IPS DF 4.7 (cell line): ENCODE measurements at regions not wholly inside any gene's neighbourhood (a gene's known extent, or its start where the extent isn't known, plus 50 kb on each side); places are given as distances from the start of the nearest gene placed in this dataset.
A peak's percentile ranks its signal among the peaks of the same experiment; 100 is the strongest.

ENCODE experiments used
- DNase-seq: peaks from one replicate; pipeline ENCODE4 v3.0.0-alpha.2; 2013; ENCODE audit warnings: low spot score; ENCODE audit errors: extremely low read depth

GRCh38 chr16:61332461-61332860, 703.8 kb downstream of the CDH8 start:
- DNase-seq = no peak

GRCh38 chr16:61324044-61324443, 712.2 kb downstream of the CDH8 start:
- no peak for DNase-seq

DNA sequence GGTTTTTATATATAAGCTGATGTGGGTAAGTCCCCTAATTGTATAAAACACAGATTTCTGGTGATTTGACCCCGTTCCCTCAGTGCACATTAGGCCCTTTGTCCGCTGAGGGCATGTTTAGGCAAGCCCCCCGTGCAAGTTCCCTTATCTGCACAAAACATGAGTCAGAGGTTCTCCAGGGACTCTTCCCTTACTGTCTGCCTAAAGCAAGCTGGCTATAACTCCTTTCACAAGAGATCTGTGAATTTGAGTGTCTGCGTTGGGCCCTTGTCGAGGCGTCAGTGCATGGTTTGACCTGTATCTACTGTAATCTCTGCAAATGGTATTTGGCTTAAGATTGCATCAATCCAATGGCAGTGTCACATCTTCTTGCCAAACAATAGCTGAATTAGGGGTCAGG, 712.8 kb downstream of the CDH8 start:
- DNase-seq = no peak

GRCh38 chr16:61320791-61321190, 715.4 kb downstream of the CDH8 start:
- DNase-seq = no peak

DNA sequence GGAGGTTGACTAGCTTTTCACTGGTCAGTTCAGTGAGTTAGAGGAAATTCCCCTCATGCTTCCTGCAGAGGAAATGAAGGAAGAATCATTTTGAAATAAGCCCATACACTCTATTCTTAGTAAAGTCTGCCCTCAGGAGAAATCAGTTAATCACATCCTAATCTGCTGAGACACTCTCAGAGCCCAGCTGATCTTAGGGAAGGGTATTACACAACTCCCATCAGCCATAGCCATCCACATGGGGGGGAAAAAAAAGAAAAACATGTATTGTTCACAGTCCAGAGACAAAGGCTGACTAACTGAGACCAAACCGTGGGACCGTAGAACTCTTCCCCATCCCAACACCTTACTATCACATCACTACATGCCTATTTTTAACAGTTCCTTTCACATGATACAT, 722.3 kb downstream of the CDH8 start:
- DNase-seq = no peak

DNA sequence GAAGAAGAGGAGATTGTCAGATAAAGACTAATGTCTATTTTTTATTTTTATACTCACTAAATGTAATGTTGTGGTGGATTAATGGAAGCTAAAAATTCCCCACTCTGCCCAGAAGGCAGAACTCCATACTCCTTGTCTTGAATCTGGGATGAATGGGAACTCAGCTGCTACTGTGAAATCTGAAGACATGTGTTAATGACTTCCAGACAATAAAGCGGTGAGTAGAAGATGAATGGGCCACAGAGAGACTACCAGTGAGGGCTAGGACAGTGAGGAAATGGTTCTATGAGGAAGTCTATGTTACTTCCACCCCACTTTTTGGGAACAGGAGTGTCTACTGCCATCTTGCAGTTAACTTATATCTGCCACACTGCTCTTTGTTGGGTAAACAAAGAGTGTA, 726.9 kb downstream of the CDH8 start:
- no peak for DNase-seq

DNA sequence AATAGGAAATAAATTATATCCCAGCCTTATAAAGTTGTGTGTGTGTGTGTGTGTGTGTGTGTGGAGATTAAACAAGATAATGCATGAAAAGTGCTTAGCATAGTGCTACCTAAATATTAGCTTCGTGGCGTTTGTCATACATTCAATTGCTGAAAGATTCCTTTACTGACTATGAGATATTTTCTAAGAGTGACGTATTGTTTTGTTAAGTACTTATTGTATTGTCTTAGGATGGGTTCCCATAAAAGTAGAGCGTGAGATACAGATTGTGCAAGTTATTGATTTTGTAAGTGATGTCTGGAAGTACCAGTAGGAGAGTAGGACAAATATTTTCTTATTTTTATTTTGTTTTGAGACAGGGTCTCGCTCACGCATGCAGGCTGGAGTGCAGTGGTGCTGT, 730.0 kb downstream of the CDH8 start:
- no peak for DNase-seq

DNA sequence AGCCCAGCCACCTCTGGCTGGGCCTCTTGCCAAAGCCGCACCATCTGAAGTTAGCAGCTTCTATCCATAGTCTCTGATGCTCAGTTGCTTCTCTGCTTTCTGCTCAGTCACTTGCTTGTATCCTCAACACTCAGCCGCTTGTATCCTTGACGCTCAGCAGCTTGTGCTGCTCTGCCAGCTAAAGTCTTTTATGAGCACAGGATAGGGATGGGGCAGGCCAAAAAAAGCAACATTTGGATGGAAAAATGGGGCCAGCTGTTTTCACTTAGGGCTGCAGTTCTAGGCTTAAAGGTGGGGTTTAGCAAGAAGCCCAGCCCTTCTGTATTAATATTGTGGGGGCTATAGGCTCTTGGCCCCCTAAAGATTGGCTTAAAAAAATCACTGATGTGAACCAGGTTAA, 739.4 kb downstream of the CDH8 start:
- DNase-seq = no peak

- no peak for DNase-seq
Observed at GRCh38 chr16:61296305-61296704, 739.9 kb downstream of the CDH8 start.

GRCh38 chr16:61295311-61295710, 740.9 kb downstream of the CDH8 start:
- DNase-seq = no peak

DNA sequence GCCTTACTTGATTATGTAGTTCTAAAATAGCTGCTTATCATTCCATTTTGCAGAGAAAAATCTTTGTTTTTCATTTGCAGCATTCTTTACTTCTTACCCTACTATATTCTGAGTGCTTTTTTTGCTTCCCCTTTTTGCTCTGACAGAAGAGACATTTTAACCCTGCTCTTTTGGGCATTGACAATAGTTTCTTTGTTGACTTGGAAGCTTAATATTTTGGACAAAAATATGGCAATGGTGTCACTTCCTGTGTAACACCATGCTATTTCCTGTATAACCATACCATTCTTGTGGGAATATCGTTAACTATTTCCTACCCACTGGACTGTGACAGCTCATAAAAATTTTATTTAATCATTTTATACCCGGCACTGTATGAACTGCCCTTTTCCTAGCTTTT, 747.1 kb downstream of the CDH8 start:
- DNase-seq = no peak

DNA sequence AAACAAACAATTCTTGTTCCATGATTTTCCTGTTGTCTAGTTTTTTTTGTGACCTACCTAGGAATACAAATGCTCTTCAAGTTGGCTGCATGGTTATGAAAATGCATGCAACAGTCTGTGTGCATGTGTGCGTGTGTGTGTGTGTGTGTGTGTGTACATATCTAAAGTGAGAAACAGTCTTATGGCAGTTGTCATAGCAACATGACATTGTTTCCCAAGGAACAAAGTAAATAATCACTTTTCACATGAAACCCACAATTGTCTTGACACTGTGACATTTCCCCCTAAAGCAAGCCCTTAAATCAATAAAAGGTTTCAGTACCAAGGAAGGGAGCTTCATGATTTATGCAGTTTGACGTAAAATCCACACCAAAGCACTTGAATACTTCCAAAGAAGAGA, 758.4 kb downstream of the CDH8 start:
- DNase-seq = no peak

GRCh38 chr16:61274211-61274610, 762.0 kb downstream of the CDH8 start:
- DNase-seq = no peak

DNA sequence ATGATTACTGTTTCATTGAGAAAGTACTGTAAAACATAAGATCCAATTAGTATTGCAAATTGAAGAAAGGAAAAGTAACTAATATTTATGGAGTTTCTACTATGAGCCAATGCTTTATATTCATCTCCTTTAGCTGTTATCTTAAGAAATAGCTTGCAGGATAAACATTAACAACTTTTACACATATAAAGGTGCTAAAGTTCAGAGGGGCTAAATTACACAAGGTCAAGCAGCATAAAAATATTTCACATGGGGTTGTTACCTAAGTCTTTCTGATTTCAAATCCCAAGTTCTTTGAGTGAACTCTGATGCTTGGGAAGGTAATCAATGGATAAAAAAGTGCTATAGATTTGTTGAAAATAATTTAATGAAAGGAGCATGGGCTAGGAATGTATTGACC, 765.5 kb downstream of the CDH8 start:
- no peak for DNase-seq

DNA sequence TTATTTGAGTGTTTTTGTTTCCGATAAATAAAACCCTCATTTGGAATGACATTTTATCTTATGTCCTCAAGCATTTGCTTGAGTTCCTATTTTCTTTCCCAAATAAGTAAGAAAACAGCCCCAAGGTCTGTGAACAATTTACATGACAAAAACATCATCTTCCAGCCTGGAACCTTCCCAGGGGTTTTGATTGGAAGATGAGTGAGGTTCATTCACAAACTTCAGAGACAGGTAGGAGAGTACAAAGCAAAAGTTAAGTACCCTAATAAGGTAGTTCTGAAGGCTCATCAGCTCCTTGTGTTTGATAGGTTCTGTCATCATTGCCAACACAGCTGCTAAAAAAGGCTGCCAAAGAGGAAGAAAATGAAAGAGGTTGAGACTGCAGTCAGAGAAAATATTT, 772.8 kb downstream of the CDH8 start:
- peak; percentile 7 for DNase-seq

DNA sequence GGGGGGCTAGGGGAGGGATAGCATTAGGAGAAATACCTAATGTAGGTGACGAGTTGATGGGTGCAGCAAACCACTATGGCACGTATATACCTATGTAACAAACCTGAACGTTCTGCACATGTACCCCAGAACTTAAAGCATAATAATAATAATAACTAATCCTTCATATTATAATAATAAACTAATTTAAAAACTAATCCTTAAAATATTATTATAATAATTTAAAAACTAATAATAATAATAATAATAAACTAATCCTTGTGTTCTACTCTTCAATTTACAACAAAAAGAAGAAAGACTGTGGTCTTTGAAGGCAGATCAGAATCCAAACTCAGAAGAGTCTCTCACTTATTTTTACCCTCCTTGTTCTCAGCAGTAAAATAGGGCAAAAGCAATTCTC, 774.9 kb downstream of the CDH8 start:
- DNase-seq = no peak

- no peak for DNase-seq
Observed at GRCh38 chr16:61246592-61246991, 789.6 kb downstream of the CDH8 start.

GRCh38 chr16:61243954-61244353, 792.3 kb downstream of the CDH8 start:
- DNase-seq = no peak

DNA sequence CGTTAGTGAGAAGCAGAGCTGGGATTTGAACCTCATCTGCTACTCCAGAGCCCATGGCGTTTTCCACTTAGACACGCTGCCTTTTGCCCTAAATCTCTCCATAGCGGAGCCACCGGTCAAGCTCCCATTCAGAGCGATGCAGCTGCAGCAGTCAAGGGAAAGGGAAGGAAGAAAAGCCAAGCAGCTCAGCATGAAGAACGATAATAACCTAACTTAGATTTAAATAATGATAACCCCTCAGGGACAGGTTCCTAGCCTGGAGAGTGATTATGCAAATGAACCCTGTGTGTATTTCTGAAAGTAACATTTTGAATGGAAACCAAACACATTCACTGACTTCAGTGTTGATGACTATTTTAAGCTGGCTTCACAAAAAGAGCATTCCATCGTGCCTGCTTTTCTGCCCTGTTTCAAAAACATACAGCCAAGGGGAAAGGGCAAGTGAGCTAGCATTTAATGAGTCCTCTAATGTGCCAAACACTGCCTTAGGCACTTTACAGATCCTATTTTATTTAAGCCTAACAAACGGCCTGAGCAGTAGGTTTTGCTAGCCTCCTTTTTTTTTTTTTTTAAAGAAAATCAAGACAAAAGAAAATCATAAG, 798.3 kb downstream of the CDH8 start:
- no peak for DNase-seq

GRCh38 chr16:61233713-61234112, 802.5 kb downstream of the CDH8 start:
- no peak for DNase-seq

- DNase-seq = no peak
Observed at GRCh38 chr16:61228371-61228770, 807.9 kb downstream of the CDH8 start.

GRCh38 chr16:61215605-61216004, 820.6 kb downstream of the CDH8 start:
- no peak for DNase-seq

DNA sequence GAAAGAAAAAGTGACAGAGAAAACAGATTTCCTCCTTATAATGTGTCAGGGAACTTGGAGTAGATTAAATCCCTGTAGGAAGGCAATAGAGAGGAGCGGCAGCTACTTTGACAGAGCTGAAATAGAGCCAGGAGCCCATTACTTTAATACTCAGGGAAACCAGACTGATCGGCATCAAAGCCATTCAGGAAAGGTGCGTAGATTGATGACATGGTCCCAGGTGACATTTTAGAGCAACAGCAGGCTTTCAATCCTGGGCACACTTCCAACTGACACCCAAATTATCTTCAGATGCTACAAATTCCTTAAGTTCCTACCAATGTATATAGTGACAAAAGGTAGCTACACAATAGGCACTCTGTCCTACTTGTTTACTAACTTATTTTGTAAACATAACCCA, 821.5 kb downstream of the CDH8 start:
- no peak for DNase-seq

- no peak for DNase-seq
Observed at GRCh38 chr16:61210076-61210475, 826.2 kb downstream of the CDH8 start.
